B cell (primary cell): ENCODE measurements at regions not wholly inside any gene's neighbourhood (a gene's known extent, or its start where the extent isn't known, plus 50 kb on each side); places are given as distances from the start of the nearest gene placed in this dataset.

Experiments
- ATAC-seq: fragments of 200-7000 bp; cut with Tn5 transposase; one replicate; pipeline ENCODE4 v1.10.0; 2021; ENCODE audit warnings: low read depth, mild to moderate bottlenecking, moderate number of reproducible peaks, moderate library complexity
- CTCF ChIA-PET: fragments of 350-600 bp; sonication (Branson Sonifier 250); formaldehyde crosslinking; loops from one replicate; lab custom pipeline; 2021; ENCODE audit warnings: antibody characterized with exemption, inconsistent platforms; lab: Charles Lee
- POLR2A ChIA-PET: fragments of 350-600 bp; sonication (Branson Sonifier 250); formaldehyde crosslinking; loops from one replicate; lab custom pipeline; 2021; ENCODE audit warnings: antibody characterized with exemption; lab: Charles Lee
- DNase-seq: peaks from one replicate; pipeline ENCODE4 v3.0.0; 2013
- H2AFZ ChIP-seq: 2 replicates; pipeline ENCODE4 v1.6.1; 2012; ENCODE audit warnings: mild to moderate bottlenecking, low read depth, low read length; ENCODE audit not compliant: insufficient read depth, poor library complexity, severe bottlenecking
- H3K27ac ChIP-seq, 2 donors: 1 replicate in 1 of 2; 2 replicates in 1 of 2; pipeline ENCODE4 v1.5.1; 2012 to 2013; ENCODE audit warnings: low read length in 2 of 2, mild to moderate bottlenecking in 2 of 2, moderate library complexity in 1 of 2
- H3K27me3 ChIP-seq, 4 experiments: fragments of 200-600 bp in 1 of 4; sonication (generic) in 1 of 4; replicated peaks in 1 of 4; 1 replicate in 2 of 4; 2 replicates in 2 of 4; pipeline versions ENCODE4 v1.6.1 to v1.7.0; 2013 to 2016; ENCODE audit warnings: low read length in 3 of 4, mild to moderate bottlenecking in 2 of 4, mixed read lengths in 1 of 4, moderate library complexity in 1 of 4; ENCODE audit not compliant: insufficient read depth in 4 of 4, control insufficient read depth in 3 of 4; ENCODE audit errors: control extremely low read depth in 1 of 4
- H3K36me3 ChIP-seq, 2 experiments: replicated peaks in 1 of 2; 1 replicate in 1 of 2; 2 replicates in 1 of 2; pipeline versions ENCODE4 v1.6.1 to v1.7.1; 2013; ENCODE audit warnings: low read length in 1 of 2; ENCODE audit not compliant: insufficient read depth in 2 of 2, control insufficient read depth in 1 of 2; ENCODE audit errors: control extremely low read depth in 1 of 2, extremely low read depth in 1 of 2
- H3K4me1 ChIP-seq, 2 donors: fragments of 200-600 bp in 1 of 2; sonication (generic) in 1 of 2; 1 replicate in 1 of 2; 2 replicates in 1 of 2; pipeline versions ENCODE4 v1.5.1 to v1.6.1; 2013 to 2017; ENCODE audit warnings: low read length in 2 of 2; ENCODE audit not compliant: control insufficient read depth in 2 of 2, insufficient read depth in 2 of 2
- H3K4me2 ChIP-seq: replicated peaks from 2 replicates; pipeline ENCODE3; 2012; ENCODE audit warnings: mild to moderate bottlenecking, low read depth, low read length; ENCODE audit not compliant: poor library complexity, severe bottlenecking
- H3K4me3 ChIP-seq, 5 experiments: fragments of 200-600 bp in 1 of 5; sonication (generic) in 1 of 5; 1 replicate in 3 of 5; 2 replicates in 2 of 5; pipeline versions ENCODE4 v1.5.1 to v1.7.0; 2011 to 2016; ENCODE audit warnings: low read length in 4 of 5, mild to moderate bottlenecking in 4 of 5, low read depth in 2 of 5, control low read depth in 1 of 5, moderate library complexity in 1 of 5; ENCODE audit not compliant: insufficient read depth in 1 of 5; ENCODE audit errors: control extremely low read depth in 1 of 5, extremely low read depth in 1 of 5
- H3K79me2 ChIP-seq: fragments of 200-600 bp; sonication (generic); one replicate; pipeline ENCODE4 v1.6.0; 2016; ENCODE audit warnings: low read length; ENCODE audit not compliant: control insufficient read depth, insufficient read depth
- H3K9ac ChIP-seq: fragments of 200-600 bp; sonication (generic); 2 replicates; pipeline ENCODE4 v1.6.1; 2017; ENCODE audit warnings: mild to moderate bottlenecking, low read length, moderate library complexity
- H3K9me3 ChIP-seq, 3 donors: one replicate each; pipeline versions ENCODE4 v1.6.1 to v1.7.1; 2013; ENCODE audit warnings: low read length in 2 of 3; ENCODE audit not compliant: control insufficient read depth in 2 of 3, insufficient read depth in 1 of 3; ENCODE audit errors: control extremely low read depth in 1 of 3
- H4K20me1 ChIP-seq: 2 replicates; pipeline ENCODE4 v1.6.0; 2012; ENCODE audit warnings: mild to moderate bottlenecking, low read length; ENCODE audit not compliant: insufficient read depth, control insufficient read depth, poor library complexity, severe bottlenecking
- H3K27ac Mint-ChIP-seq: one replicate; pipeline ENCODE4 v1.8.0; 2021; ENCODE audit warnings: mixed read lengths
- H3K27me3 Mint-ChIP-seq: one replicate; pipeline ENCODE4 v1.8.0; 2021; ENCODE audit warnings: mixed read lengths
- H3K4me1 Mint-ChIP-seq: one replicate; pipeline ENCODE4 v1.8.0; 2021; ENCODE audit warnings: mixed read lengths
- H3K4me3 Mint-ChIP-seq: one replicate; pipeline ENCODE4 v1.8.0; 2021; ENCODE audit warnings: mixed read lengths
- H3K9me3 Mint-ChIP-seq: one replicate; pipeline ENCODE4 v1.8.0; 2022; ENCODE audit warnings: mixed read lengths; ENCODE audit not compliant: insufficient read depth
- CTCF ChIP-seq: fragments of 200-600 bp; IDR thresholded peaks from one replicate; pipeline ENCODE4 v1.8.0; 2022; ENCODE audit warnings: antibody characterized with exemption, mild to moderate bottlenecking
- EZH2 ChIP-seq: IDR thresholded peaks from 2 replicates; pipeline ENCODE4 v1.6.1; 2012; ENCODE audit warnings: borderline replicate concordance, low read depth, mild to moderate bottlenecking, moderate library complexity, low read length; ENCODE audit not compliant: insufficient read depth, poor library complexity, severe bottlenecking
- WGBS: methylation state at CpG from one replicate; pipeline ENCODE4 v1.1.5; 2013; ENCODE audit warnings: missing lambda C conversion rate; ENCODE audit not compliant: insufficient coverage; 5-methylcytosine and 5-hydroxymethylcytosine counted together
- intact Hi-C: fragments of 100-400 bp; cut with micrococcal nuclease; formaldehyde crosslinking; loops from one replicate; pipeline ENCODE4 v1.10.0; 2022

DNA sequence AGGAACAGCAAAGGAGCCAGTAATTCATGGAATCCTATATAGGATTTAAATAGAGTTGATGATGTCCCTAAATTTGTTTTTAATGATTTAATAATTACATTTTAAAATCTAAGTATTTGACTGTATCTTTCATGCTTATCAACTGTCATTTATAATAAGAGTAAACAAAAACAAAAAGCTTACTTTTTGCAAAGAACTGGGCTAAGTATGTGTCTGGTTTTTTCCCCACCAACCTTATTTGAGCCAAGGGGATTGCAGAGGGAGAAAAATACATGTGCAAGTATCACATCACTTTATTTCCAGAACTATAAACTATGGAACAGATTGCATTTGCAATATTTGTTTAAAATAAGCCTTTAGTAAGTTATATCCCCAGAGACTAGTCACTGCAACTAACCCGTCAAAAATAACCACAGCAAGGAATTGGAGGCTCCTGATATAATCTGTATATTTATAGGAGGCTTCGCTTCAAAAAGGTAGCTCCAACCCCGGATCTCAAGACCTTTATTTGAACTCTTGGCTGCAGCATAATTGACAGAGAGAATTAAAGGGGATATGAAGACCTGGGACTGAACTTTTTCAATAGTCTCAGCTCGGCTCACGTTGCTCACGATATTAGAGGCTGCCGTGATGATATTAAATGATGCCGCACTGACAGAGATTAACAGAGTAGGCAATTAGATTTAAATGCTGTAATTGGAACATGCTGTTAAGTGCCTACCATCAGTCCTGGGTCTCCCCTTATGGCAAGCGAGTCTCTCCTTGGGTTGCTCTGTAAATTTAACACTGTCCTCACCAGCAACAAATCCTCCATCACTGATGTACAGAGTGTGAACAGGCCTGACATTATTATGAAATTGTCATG is 329.1 kb upstream of the NFIA start:
- H3K36me3 ChIP-seq, result no peaks in the 10 kb centered on the region
- no peaks in the 10 kb centered on the region for H4K20me1 ChIP-seq
- 90% methylated on average over 7 of the region's 9 CpGs for WGBS
- ChIA-PET CTCF (no interaction called here), POLR2A (no interaction called here)
- no peak overlapping the region for H3K4me3 Mint-ChIP-seq
- no peak overlapping the region for H3K9ac ChIP-seq
- no peak overlapping the region for H3K4me2 ChIP-seq
- no peak overlapping the region for H3K27ac ChIP-seq
- H3K9me3 ChIP-seq, result no peaks in the 10 kb centered on the region
- no peak overlapping the region for H3K4me3 ChIP-seq
- no peaks in the 10 kb centered on the region for H3K9me3 Mint-ChIP-seq
- TF ChIP-seq EZH2 (no peak), CTCF (no peak)
- no peaks in the 10 kb centered on the region for H3K27me3 Mint-ChIP-seq
- intact Hi-C loops, result no loop called here
- DNase-seq (no peak), ATAC-seq (no peak)
- no peak overlapping the region for H3K27ac Mint-ChIP-seq
- no peaks in the 10 kb centered on the region for H3K4me1 ChIP-seq
- no peak overlapping the region for H2AFZ ChIP-seq
- no peaks in the 10 kb centered on the region for H3K79me2 ChIP-seq
- no peaks in the 10 kb centered on the region for H3K4me1 Mint-ChIP-seq
- H3K27me3 ChIP-seq, result no peaks in the 10 kb centered on the region

GRCh38 chr1:60751306-60751705 is 331.1 kb upstream of the NFIA start:
- no peak overlapping the region for H3K27ac Mint-ChIP-seq
- H3K4me1 Mint-ChIP-seq, result no peaks in the 10 kb centered on the region
- ChIA-PET CTCF (no interaction called here), POLR2A (no interaction called here)
- H3K9me3 Mint-ChIP-seq, result no peaks in the 10 kb centered on the region
- WGBS, result 100% methylated on average over 1 of the region's 1 CpG
- no peaks in the 10 kb centered on the region for H3K27me3 Mint-ChIP-seq
- intact Hi-C loops, result no loop called here
- no peaks in the 10 kb centered on the region for H3K4me1 ChIP-seq
- no peak overlapping the region for H3K4me3 ChIP-seq
- H3K79me2 ChIP-seq, result no peaks in the 10 kb centered on the region
- H3K9ac ChIP-seq, result no peak overlapping the region
- ATAC-seq, result no peak
- no peak for TF ChIP-seq CTCF
- no peak for DNase-seq
- no peaks in the 10 kb centered on the region for H3K27me3 ChIP-seq
- H3K9me3 ChIP-seq, result no peaks in the 10 kb centered on the region
- H2AFZ ChIP-seq, result no peak overlapping the region
- no peak overlapping the region for H3K27ac ChIP-seq
- no peak overlapping the region for H3K4me3 Mint-ChIP-seq
- H4K20me1 ChIP-seq, result no peaks in the 10 kb centered on the region
- no peaks in the 10 kb centered on the region for H3K36me3 ChIP-seq
- H3K4me2 ChIP-seq, result no peak overlapping the region
